ENCODE measurements at regions not wholly inside any gene's neighbourhood (a gene's known extent, or its start where the extent isn't known, plus 50 kb on each side); places are given as distances from the start of the nearest gene placed in this dataset.

DNA sequence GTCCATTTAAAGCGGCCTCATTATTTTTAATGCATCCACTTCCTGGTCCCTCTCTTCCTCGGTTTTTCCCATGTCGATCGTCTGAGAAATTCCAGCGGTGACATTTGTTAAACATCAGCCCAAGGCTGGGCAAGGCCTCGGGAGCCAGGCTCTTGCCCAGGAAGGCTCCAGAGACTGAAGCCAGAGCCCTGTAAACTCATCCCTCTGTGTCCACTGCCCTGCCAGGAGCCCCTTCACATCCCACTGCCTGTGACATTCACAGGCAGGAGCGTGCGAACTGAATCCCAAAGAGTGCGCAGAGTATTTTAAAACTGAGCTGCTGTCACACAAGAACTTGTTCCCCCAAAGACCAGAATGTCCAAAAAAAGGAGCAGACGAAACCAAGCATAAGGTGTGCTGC lies 56.5 kb upstream of the ANO1 start:
- TF ChIP-seq POLR2AphosphoS5 (IDR thresholded peaks at IDR 0.05; ENCODE audit: low read depth, low read length) (no peak), POLR2A (IDR thresholded peaks at IDR 0.05; ENCODE audit: low read depth, low read length) (no peak), PAX5 (IDR thresholded peaks at IDR 0.05; ENCODE audit: insufficient read depth, low read length, severe bottlenecking) (no peak), TAF1 (IDR thresholded peaks at IDR 0.05; ENCODE audit: low read depth, low read length) (no peak), SPI1 (IDR thresholded peaks at IDR 0.05; ENCODE audit: low read depth, low read length) (no peak), POU2F2 (IDR thresholded peaks at IDR 0.05; ENCODE audit: low read depth, low read length) (no peak)

Data from GM12891 (cell line).